Endometrial microvascular endothelial cells (primary cell): ENCODE measurements at regions not wholly inside any gene's neighbourhood (a gene's known extent, or its start where the extent isn't known, plus 50 kb on each side); places are given as distances from the start of the nearest gene placed in this dataset.
"Not testable (repeated sequence)": the region's sequence is repeated elsewhere in the genome, so short reads cannot be mapped to it uniquely, and the experiment has no call there.

ENCODE experiments used
- in situ Hi-C: cut with HindIII; loops from 2 replicates; pipeline ENCODE4 v1.10.0; 2017; ENCODE audit warnings: low sequenced_read_pairs, low pct_unique_long_range_greater_than_20kb; ENCODE audit errors: inconsistent ontology term

- in situ Hi-C loops, result no loop called here
Measured at GRCh38 chr17:70479779-70480178, 310.4 kb downstream of the KCNJ2 start.

DNA sequence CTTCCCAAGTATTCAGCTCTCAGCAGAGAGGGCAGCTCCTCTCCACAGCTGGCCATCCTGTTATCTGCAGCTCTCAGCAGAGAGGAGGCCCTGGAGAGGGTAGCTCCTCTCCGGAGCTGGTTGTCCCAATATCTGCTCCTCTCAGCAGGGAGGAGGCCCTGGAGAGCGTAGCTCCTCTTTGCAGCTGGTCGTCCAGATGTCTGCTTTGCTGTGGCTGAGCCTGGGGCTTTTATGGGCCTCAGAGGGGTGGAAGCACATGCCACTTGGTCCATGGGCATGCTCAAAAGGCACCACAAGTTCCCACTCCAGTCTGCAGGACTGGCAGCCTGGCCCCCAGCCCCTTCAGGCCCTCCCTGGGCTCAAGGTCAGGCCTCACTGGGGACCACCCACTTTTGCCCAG lies 314.3 kb downstream of the KCNJ2 start:
- in situ Hi-C loops, result no loop called here

DNA sequence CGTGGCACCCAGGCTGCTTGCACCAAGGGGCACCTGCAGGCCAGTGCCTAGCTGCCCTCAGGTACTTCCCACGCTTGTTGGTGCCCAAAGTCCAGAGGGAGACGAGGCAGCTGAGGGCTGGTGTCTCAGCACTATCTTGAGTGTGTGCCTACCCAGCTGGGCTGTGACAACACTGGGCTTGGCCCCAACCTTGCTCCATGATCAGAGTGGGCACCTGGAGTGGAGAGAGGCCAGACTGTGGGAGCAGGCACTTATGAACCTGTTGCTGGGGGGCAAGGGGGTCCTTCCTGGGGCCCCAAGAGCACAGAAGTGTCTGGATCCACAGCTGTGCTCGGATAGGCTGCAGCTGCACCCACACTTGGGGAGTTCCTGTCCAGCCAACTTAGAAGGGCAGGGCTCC lies 314.7 kb downstream of the KCNJ2 start:
- in situ Hi-C loops, result no loop called here

- in situ Hi-C loops, result no loop called here
Measured at GRCh38 chr17:70484496-70484895, 315.2 kb downstream of the KCNJ2 start.

DNA sequence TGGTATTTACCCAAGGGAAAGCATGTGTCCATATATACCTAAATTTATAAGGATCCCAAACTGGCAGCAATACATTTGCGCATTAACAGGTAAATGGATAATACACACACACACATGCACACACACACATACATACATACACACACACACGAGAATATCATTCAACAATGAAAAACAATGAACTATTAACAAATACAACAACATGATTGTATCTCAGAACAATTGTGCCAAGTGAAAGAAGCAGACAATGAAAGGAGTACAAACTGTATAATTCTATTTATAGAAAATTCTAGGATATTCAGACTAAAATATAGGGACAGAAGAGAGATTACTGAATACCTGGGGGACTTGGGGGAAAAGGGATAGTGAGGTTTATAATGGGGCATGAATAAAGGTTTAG lies 323.0 kb downstream of the KCNJ2 start:
- in situ Hi-C loops, result no loop called here

DNA sequence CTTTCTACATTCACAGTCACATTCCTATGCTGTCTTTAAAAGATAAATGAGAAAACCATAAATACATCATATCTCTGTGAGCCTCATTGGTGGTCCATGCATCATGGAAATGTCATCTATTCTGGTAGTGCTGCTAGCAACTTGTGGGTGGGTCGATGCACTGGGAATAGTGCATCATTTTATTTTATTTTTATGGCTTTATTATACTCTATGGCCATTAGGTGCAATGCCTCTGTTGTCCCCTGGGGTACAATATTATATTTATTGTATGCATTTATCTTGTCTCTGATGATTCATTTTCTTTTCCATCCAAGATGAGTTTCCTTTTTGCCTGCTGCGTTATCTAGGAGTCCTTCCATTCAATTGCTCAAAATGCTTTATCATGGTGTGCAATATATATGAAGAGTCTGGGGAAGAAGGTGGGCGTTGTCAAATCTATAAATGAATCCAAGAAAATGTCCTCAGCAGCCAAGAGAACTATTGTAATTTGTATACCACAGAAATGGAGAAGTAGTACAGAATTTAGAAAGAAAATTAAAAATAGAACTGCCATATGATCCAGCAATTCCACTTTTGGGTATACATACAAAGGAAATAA lies 324.0 kb downstream of the KCNJ2 start:
- in situ Hi-C loops, result no loop called here

DNA sequence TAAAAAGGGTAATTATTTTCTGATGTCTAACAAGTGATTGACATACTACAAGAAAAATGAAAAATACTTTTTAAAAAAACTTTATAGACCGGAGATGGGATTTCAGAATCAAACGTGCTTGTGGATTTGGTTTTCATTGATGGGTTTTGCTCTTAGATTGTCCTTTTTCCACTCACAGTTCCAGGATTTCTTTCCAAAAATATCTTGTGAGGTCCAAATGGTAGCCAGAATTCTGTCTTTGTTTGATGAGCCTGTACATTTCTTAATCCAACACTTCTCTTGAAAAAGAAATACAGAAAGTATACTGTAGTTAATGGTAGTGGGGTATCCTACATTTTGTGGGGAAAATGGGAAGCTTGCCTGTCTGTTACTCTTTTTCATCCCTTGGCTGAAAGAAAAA lies 329.3 kb downstream of the KCNJ2 start:
- in situ Hi-C loops, result no loop called here

DNA sequence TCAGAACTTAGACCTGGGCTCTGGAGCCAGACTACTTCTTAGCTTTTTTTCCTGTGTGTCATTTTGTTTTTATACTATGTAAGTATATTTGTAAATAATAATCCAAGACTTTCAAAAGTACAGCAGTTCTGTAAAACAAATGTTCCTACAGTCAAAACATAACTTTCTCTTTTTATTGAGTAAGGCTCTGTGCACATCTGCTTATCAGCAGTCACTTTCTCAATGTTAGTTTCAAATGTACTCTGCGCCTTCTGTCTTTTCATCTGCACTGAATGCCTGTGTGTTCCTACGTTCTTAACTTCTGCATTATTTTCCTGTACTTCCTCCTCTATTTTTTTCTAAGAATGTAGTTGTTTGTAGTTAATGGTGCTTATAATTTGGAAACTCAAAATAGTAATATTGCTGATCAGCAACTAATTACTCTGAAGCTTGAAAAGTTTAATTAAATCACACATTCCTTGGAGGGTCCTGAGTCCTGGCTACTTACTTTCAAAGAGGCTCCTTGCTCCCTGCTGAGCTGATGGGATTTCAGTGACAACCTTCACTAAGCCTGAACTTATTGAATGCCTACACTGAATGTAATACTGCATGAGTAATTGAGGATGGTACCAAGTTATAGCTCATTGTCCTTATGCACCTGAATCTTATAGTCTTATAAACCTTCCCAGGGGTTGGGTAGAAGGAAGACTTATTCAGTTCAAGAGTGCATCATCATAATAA lies 329.9 kb downstream of the KCNJ2 start:
- in situ Hi-C loops, result no loop called here

DNA sequence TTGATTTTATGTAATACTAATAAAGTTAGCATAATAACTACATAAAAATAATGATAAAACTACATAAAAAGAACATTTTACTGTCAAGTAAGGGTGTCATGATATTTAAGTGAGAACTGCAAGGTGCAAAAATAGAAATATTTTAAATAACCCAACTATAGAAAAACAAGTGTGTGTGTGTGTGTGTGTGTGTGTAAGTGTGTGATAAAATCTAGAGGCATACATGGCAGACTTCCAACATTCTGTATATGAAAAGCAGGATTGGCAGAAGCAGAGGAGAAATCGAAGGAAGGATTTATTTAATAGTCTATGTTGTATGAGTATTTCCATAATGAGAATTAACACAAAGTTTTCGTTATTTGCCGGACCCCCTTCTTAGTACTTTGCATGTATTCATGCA lies 334.1 kb downstream of the KCNJ2 start:
- in situ Hi-C loops, result no loop called here

DNA sequence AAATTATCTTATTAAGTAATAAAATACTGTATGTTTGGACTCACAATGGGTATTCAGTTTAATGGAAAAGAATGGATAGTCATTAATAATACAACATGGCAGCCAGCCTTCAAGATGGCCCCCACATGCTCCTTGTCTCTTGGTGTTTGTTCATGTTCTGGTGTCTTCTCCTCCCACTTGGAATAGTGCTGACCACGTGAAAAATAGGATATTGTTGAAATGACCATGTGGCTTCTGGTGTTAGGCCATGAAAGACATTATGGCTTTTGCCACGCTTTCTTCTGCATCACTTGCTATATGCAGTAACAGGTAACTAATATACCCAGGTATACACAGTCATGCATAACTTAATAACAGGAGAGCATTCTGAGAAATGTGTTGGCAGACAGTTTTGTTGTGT lies 341.0 kb downstream of the KCNJ2 start:
- in situ Hi-C loops, result no loop called here

GRCh38 chr17:70517816-70518215 lies 348.5 kb downstream of the KCNJ2 start:
- in situ Hi-C loops, result no loop called here

- in situ Hi-C loops, result no loop called here
Measured at GRCh38 chr17:70519300-70519699, 350.0 kb downstream of the KCNJ2 start.

DNA sequence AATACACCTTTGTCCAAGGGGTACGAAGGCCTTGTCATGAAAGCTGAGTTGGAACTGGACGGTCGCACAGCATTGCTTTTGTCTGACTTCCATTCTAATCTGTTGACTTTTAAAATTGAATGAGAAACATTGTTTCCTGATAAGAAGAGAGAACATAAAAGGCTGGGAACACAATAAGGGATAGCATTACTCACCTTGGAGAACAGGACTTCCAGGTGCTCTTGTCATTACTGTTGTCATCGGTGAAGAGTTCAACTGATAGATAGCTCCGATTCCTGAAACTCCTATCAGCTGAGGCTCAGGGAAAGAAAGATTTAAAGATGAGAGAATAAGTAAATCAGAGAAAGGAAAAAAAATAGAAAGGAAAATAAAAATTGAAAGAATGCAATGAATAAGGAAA lies 351.1 kb downstream of the KCNJ2 start:
- in situ Hi-C loops, result no loop called here

GRCh38 chr17:70520956-70521355 lies 351.6 kb downstream of the KCNJ2 start:
- in situ Hi-C loops, result no loop called here

GRCh38 chr17:70521821-70522256 lies 352.5 kb downstream of the KCNJ2 start:
- in situ Hi-C loops, result no loop called here

- in situ Hi-C loops, result no loop called here
Measured at GRCh38 chr17:70523426-70523825, 354.1 kb downstream of the KCNJ2 start.

DNA sequence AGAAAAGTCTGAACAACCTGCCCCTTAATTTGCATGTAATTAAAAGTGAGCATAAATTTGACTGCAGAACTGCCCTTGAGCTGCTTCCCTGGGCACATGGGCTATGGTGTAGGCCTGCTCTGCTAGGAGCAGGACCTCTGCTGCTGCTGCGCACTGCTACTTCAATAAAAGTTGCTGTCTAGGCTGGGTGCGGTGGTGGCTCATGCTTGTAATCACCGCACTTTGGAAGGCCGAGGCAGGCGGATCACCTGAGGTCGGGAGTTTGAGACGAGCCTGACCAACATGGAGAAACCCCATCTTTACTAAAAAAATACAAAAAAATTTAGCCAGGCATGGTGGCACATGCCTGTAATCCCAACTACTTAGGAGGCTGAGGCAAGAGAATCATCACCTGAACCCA lies 355.7 kb downstream of the KCNJ2 start:
- in situ Hi-C loops, result not testable (repeated sequence)

- in situ Hi-C loops, result no loop called here
Measured at GRCh38 chr17:70525961-70526360, 356.6 kb downstream of the KCNJ2 start.

GRCh38 chr17:70527364-70527888 lies 358.1 kb downstream of the KCNJ2 start:
- in situ Hi-C loops, result no loop called here

DNA sequence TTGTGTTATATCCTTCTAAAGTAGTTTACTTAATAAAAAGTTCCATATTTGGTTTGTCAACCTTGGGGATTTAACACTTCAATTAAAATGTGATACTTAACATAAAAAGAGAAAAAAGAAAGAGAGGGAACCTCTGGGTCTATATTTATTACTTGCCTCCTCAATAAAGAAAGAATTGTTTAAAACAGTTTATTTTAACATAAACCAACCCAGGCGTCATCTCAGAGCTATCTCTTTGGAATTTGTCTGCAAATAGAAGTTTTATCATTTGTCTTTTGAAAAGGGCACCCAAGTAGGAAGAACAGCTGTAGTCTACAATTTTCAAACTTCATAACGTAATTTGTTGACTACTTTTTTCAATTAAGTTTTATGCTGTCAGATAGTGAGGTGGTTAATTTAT lies 364.1 kb downstream of the KCNJ2 start:
- in situ Hi-C loops, result no loop called here

GRCh38 chr17:70535986-70536385 lies 366.7 kb downstream of the KCNJ2 start:
- in situ Hi-C loops, result no loop called here
